Urothelium cell line (cell line): ENCODE measurements at regions not wholly inside any gene's neighbourhood (a gene's known extent, or its start where the extent isn't known, plus 50 kb on each side); places are given as distances from the start of the nearest gene placed in this dataset.

Experiments used
- DNase-seq: peaks from one replicate; pipeline ENCODE4 v3.0.0; 2011; ENCODE audit warnings: low spot score, mixed read lengths
- FAIRE-seq: peaks from 2 replicates; lab custom pipeline; 2011; peaks lifted over from hg19 to GRCh38; lab: Jason Lieb, UNC

GRCh38 chr10:118181021-118181420 lies 134.3 kb upstream of the RAB11FIP2 start:
- no peak for FAIRE-seq

GRCh38 chr10:118175148-118175547 lies 128.4 kb upstream of the RAB11FIP2 start:
- FAIRE-seq = no peak
- DNase-seq = no peak

More at GRCh38 chr10:118181021-118181420, 134.3 kb upstream of the RAB11FIP2 start:
- no peak for DNase-seq

DNA sequence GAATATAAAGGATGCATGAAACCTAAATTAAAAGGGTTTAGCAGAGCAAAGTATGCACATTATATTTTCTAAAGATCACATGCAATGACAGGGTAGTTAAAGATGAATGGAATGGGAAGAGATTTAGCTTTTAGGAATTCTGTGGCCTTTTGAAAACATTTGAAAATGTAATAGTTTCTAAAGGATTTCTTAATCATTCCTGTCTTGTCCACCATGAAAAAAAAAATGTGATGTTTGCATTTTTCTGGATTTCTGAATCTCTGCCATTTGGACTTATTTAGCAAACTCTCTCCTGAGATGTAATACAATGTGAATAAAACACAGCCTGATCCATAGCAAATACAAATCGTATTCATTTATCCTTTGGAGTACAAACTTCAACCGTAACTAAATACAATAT lies 126.6 kb upstream of the RAB11FIP2 start:
- FAIRE-seq (no peak), DNase-seq (no peak)

GRCh38 chr10:118171861-118172260 lies 125.1 kb upstream of the RAB11FIP2 start:
- no peak for FAIRE-seq
- no peak for DNase-seq

DNA sequence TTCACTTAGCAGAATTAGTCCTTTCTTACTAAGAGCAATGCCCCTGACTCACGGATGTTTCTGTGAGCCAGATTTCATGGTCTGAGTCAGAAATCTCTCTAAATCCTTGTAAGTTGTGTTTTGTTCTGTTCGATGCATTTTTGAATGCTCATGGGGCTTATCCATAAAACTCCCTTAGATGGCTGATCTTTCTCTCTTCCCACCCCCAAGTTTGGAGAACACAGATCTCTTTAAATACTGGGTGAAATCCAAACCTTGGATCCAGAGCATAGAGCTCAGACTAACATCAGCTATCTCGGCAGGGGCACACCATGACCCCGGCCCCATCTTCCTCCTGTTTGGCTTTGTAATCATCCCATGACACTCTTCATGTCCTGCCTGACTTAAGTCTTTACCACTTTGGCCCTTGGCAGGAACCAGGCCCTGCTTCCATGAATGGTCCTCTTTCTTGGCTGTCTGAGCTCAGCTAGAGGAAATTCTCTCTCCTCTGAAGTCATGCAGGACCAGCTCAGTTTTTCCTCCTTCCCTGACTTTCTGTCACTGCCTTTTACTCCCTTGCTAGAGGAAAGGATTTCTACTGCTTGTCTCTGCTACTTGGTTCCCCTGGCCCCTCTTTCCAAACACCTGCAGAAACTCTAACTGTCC lies 120.4 kb upstream of the RAB11FIP2 start:
- DNase-seq (no peak), FAIRE-seq (no peak)

DNA sequence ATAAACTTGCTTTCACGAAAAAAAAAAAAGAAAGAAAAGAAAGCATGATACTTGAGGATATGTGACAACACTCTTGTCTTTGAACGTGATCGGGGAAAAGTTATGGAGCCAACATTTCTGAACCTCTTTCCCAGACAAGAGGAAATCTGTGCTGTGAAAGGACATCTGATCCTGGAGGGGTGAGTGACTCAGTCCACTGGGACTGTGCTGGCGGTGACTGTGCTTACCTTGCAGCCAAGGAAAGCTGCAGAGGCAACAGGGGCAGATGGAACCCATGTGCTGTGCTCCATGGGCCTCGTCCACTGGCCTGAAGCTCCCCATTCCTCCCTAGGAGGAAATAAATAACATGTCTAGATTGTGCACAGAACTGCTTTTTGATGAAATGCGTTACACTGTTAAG lies 116.5 kb upstream of the RAB11FIP2 start:
- FAIRE-seq (peak; percentile 30), DNase-seq (peak; percentile 8)

DNA sequence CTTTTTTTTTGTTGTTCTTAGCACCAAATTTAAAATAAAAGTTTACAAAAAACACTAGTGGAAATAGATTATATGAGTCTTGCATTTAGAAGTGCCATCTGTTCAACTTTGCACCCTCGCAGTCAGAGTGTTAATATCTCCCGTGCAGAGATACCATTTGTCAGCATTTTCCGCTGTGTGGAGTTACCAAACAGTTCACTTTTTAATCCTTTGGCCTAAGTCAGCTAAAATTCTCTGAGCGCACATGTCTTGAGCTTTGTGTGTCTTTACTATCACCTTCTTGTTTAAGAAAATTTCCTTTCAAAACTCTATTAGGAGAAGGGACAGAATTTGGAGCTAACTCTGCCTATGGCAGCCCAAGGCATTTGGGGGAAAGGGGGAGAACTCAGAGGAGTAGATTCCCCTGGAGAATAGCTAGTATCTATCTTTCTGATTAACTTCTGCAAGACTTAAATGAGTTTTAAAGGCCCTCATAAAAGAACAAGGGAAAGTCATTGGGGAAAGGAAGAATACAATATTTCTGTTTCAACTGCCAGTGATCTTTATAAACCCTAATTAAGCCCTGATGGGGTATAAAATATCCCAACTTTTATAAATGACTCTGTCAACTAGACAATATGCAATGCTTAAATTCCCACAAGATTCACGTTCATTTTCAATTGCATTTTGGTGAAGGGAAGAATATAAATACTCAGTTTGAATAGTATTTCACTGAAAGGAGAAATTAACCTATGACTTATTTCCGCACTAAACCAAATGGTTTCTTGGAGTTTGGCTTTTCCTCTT lies 114.9 kb upstream of the RAB11FIP2 start:
- DNase-seq (no peak), FAIRE-seq (no peak)

DNA sequence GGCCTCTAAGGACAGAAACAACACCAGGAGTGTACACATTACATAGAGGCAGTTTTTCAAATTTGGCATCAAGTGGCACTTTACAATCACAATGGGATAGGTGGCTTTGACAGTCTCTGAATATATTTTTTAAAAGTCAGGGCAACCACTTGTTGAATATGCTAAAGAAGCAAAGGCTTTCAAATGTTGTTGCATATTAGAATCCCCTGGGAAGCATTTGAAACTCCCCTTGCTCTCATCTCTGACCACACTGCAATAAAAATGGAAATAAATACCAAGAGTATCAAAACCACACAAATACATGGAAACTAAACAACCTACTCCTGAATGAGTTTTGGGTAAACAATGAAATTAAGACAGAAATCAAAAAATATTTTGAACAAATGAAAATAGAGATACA lies 106.5 kb upstream of the RAB11FIP2 start:
- DNase-seq = no peak
- FAIRE-seq = no peak

GRCh38 chr10:118151461-118151860 lies 104.7 kb upstream of the RAB11FIP2 start:
- FAIRE-seq (no peak), DNase-seq (no peak)

DNA sequence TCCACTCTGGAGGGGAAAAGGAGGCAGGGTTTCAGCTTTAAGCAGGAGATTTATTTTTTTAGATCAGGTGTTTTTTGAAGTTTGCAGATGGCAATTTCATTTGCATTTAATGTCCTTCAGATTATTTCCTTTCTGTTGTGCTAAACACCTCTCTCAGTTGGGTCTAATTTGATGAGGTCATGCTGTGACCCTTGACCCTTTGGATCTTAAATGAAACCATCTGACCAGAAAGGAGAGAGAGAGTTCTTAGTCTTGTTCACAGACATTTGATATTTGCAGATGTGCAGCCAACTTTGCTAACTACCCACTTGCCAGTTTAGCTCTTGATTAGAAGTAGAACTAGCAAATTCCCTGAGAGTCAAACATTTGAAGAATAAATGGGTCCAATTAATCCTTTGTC lies 101.5 kb upstream of the RAB11FIP2 start:
- no peak for FAIRE-seq

DNA sequence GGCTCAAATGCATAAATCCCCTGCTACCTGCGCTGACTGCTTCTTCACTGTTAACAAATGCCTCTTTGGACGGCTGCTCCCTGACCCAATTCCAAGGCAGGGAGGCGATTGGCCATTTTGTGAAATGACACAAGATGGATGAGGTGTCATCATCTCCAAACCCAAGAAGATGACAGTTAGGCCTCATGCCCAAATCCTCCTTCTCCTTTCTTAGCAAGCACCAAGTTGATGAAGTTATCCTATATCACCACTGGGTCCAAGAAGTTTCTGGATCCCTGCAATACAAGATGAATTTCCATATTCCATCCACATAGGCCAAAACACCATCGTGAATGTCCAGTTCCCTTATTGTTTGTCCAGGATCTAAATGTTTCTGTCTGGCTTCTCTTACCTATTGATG lies 98.5 kb upstream of the RAB11FIP2 start:
- no peak for DNase-seq
- no peak for FAIRE-seq

More for the DNA sequence above, 101.5 kb upstream of the RAB11FIP2 start:
- no peak for DNase-seq

DNA sequence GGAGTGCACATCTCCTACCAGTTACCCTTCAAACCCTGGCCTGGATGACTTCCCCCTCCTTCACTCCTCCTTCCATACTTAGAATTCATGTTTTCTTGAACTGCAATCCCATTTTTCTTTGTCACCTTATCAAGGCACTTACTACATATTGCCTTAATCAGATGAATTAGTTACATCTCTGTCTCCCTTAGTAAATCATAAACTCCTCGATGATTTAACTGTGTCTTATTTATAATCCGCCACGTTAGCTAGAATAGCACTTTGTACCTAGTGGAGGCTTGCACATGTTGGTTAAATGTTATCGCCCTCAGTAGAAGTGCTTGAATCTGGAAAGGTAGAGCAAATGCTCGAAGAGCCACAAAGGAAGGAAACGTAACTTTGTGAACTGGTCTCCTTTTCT lies 94.7 kb upstream of the RAB11FIP2 start:
- FAIRE-seq = peak; percentile 17
- DNase-seq = no peak

DNA sequence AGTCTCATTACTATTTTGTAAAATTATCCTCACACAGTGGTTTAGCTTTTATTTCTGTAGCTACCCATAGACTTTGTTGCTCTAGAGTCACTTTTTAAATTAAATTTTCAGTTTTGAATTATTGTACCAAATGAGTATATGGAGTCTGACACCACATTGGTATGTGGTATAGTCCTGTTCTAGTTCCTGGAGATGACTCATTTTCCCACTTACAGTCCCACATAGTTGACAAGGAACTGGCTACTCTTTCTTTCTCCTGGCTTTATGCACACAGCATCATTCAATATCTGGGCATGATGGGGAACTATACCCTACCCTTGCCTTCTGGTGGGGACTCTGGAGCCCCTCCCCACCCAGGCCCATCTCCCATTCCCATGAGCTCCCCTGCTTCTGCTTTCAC lies 92.6 kb upstream of the RAB11FIP2 start:
- FAIRE-seq = no peak
- no peak for DNase-seq

GRCh38 chr10:118128675-118129074 lies 81.9 kb upstream of the RAB11FIP2 start:
- no peak for DNase-seq
- FAIRE-seq = no peak

GRCh38 chr10:118118716-118119115 lies 72.0 kb upstream of the RAB11FIP2 start:
- DNase-seq = no peak
- FAIRE-seq = no peak

GRCh38 chr10:118116715-118117449 lies 70.1 kb upstream of the RAB11FIP2 start:
- FAIRE-seq (no peak), DNase-seq (no peak)

DNA sequence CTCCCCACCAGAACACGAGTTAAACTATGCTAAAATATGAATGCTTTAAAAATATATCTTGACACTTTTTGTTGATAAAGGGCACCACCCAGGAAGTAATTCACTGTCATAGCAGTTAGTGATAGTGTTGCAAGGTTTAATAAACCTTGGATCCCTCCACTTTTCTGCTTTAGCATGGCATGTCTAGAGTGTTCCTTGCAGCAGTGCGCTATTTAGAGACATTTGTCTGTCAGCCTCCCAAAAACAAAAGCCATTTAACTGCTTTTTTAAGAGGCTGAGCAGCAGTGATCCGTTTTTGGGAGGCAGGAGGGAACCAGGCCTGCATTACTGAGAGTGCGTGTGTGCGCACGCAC lies 69.6 kb upstream of the RAB11FIP2 start:
- DNase-seq (no peak), FAIRE-seq (no peak)

- FAIRE-seq (no peak), DNase-seq (no peak)
Measured at GRCh38 chr10:118115701-118116100, 69.0 kb upstream of the RAB11FIP2 start.

GRCh38 chr10:118114992-118115391 lies 68.3 kb upstream of the RAB11FIP2 start:
- FAIRE-seq (no peak), DNase-seq (no peak)

DNA sequence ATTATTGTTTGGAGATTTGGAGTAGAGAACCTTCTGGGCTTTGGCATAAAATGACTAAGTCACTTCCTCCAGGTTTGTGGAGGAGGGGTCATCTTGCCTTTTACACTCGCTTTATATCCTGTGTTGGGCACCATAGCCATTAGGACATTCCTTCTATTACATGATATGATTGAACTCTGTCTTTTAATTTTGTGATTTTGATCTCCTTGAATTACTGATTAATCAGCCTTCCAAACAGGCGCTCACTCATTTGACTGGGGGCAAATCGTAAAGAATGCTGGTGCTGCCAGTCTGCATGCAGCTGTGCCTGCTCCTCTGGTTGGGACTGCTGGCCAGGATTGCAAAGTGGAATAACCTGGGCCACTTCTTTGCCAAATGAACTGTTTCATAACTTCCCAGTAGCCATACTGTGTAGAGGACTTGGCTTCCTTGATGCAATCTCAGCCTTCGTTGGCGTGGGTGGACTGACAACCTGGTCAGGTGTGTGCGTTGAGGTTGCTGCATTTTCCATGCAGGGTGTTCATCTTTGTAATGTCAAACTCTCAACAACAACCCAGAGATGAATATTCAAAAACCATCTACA lies 65.9 kb upstream of the RAB11FIP2 start:
- no peak for DNase-seq
- no peak for FAIRE-seq

DNA sequence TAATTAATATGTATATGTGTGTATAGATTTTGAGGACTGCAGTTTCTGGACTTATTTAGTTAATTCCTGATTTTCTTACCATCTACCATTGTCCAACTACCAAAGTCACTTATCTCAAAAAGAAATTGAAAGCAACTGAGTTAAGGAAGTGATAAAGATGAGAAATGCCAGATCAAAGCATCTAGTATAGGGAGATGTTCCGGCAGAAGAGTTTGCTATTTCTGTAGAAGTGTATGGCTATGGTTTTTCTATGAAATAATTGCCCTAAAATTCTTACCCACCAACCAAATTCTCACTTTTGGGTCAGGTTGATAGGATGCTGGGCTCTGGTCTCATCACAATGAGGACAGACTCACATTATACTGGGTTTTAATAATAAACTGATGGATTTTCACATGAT lies 64.0 kb upstream of the RAB11FIP2 start:
- DNase-seq (no peak), FAIRE-seq (no peak)
